Globus pallidus (tissue), 1 donor: ENCODE measurements at regions not wholly inside any gene's neighbourhood (a gene's known extent, or its start where the extent isn't known, plus 50 kb on each side); places are given as distances from the start of the nearest gene placed in this dataset.

ENCODE experiments used
- DNase-seq: peaks from one replicate; pipeline ENCODE4 v3.0.0-alpha.2; 2015; ENCODE audit warnings: low spot score

- no peak for DNase-seq
These were observed 51.0 kb upstream of the SNRPB2 start for GRCh38 chr20:16678779-16679178.

GRCh38 chr20:16676891-16677290 lies 52.9 kb upstream of the SNRPB2 start:
- DNase-seq, result no peak

DNA sequence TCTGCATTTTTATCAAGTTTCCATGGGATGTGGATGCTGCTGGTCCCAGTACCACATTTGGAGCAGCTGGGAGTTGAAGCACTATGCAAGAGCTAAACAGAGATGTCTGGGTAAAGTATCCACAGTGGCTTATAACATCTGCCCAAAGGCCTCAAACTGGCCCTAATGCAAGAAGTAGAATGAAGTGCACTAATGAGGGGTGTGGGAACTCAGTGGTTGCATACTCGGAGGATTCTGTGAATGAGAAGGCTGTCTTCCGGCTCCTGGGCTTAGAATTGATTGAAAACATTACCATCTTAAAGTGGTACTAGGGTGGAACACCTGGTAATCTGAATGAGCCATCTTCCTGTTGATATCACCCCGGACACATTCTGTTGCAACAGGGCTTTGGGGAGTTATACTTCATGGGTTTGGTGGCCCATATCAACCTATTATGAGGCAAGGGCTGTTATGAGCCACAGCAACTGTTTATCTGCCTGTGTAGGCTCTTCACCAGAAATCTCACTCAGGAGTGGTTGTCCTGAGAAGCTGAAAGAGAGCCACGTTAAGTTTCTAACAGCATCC lies 54.7 kb upstream of the SNRPB2 start:
- DNase-seq, result no peak

- DNase-seq, result no peak
These were observed 55.6 kb upstream of the SNRPB2 start for GRCh38 chr20:16674243-16674642.

DNA sequence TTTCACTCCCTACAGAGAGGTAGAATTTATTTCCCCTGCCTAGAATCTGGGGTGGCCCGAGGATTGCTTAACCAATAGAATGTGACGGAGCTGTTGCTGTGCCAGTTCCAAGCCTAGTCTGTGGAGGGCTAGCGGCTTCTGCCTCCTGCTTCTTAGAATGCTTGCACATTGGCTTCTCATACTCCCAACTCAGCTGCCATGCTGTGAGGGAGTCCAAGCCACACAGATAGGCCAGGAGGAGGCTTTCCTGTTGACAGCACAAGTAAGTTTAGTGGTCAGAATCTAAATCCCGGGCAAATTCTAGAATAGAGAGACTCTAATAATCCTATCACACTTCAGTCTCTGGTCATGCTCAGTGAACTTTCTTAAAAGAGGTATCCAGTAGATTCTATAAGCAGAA lies 57.5 kb upstream of the SNRPB2 start:
- DNase-seq, result no peak

DNA sequence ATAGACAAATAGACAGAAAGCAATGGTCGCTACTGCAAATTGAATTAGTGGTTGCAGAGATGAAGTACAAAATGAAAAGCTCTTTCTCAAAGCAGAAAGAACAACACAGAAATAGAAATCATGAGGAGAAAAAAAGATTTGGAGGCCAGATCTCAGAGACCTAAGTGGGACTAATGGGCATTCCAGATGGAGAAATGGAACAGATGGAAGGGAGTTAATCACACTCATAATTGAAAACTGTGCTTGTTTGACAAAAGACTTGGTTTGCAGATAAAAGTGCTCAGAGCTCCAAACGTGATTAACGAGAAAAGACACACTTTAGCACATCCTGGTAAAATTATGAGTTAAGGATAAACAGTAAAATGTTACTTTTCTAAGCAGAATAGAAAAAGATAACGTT lies 58.1 kb upstream of the SNRPB2 start:
- DNase-seq, result no peak

DNA sequence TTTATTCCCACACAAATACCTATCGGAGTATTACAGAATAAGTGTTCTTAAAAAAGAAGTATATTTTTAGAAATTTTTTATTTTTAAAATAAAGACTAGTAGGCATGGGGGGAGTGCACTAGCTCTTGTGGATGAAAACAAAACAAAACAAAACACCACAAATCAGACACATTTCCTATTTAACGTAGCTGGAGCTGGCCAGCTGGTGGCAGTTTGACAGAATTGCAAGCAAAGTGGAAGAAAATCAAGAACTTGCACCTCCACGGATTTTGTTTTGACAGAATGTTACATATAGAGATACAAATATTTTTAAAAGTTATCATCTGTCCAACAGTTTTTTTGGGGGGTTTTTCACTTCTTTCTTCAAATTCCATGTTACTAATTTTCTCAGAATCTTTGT lies 63.6 kb upstream of the SNRPB2 start:
- DNase-seq, result no peak

DNA sequence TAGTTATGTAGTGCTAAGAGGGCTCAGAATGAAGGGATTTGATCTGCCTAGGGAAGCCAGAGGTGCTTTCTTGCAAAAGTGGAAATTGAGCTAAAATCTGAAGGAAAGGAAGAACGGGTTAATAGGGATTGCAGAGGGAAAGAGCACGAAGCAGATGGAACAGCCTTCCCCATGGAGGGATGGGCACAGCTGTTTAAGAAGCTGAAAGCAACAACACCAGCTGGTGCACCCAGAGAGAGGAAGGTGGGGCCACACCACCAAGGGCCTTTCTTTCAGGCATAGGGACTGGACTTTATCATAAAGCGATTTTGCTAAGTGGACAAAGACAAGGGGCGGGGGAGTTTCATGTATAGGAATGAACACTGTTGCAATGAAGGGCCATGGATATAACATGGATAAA lies 65.8 kb upstream of the SNRPB2 start:
- DNase-seq, result no peak

DNA sequence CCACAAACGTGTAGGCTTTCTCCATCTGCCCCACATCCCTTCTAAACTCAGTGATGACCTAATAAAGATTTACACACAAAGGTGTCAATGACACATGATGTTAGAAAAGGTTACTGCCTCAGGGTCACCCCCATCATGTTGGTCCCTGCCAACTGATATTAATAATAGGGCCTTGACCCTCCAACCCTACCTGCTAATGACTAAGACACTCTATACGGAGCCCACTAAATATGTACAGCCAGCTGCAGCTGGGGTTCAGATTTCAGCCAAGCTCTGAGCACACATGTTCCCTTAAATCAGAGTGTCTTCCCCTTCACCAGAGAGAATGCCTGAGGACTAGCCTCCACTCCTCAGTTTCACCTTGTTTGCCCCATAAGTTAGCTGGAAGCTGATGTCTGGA lies 67.4 kb upstream of the SNRPB2 start:
- DNase-seq, result no peak

- DNase-seq, result peak; percentile 70
These were observed 68.1 kb upstream of the SNRPB2 start for GRCh38 chr20:16661756-16662155.

DNA sequence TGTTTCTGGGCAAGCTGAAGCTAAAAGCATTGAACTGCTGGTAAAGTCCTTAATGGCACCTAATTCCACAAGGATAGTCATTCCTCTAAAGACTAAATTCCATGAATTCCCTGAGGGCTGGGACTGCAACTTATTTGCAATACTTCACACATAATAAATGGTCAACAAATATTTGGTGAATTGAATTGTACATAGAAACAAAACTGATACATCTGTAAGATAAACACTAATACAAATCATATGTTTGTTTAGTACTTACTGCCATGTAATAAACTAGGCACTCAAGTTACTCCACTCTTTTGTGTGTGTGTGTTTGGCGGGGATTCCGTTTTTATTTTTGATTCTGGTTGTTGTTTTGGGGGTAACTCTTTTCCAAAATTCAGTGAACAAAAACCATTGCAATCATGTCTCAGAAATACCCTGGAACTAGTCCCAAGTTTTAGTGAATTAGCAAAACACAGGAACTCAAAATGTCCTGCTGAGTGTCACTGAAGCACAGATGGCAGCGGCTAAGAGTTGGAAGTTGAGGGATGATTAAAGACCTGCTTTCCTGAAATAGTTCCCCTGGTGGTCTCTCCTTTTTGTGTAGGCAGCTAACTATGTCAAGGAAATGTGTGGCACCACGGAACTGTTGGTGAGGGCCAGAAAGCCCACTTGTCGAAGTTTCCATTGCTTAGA lies 74.8 kb upstream of the SNRPB2 start:
- no peak for DNase-seq

DNA sequence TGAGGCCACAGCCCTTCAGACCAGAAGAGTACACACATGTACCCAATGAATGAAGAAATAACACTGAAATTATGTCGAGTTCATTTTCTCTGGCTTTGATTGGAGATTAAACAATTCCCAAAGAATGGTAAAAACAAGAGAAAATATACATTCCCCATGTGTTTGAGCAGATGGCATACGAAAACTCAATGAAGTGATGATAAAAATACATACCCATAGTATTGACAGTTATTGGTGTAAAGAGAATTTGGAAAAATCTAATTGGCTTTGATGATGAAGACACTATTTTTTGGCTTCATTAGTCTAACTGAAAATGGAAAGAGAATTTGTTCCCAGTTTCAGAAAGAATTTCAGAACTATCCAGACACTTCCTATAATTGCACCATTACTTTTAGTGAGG lies 76.6 kb upstream of the SNRPB2 start:
- no peak for DNase-seq

- DNase-seq, result no peak
These were observed 74.8 kb upstream of the KIF16B start for GRCh38 chr20:16647875-16648597.

- DNase-seq, result no peak
These were observed 68.3 kb upstream of the KIF16B start for GRCh38 chr20:16641511-16642023.

- DNase-seq, result no peak
These were observed 66.0 kb upstream of the KIF16B start for GRCh38 chr20:16639027-16639941.

- DNase-seq, result no peak
These were observed 64.5 kb upstream of the KIF16B start for GRCh38 chr20:16637797-16638196.

DNA sequence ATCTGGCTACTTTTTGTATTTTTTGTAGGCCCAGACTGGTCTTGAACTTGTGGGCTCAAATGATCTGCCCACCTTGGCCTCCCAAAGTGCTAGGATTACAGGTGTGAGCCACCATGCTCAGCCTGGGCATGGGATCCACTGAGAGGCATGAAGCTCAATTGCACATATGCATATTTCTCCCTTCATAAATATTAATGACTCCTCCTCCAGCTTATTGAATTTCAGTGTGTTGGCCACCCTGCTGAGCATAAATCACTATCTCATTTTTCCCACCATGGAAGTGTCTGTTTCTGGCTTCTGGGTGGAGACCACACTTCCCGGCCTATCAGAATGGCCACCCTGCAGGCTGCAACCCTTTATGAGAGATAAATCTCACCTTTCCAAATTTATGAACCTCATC lies 53.6 kb upstream of the KIF16B start:
- no peak for DNase-seq

DNA sequence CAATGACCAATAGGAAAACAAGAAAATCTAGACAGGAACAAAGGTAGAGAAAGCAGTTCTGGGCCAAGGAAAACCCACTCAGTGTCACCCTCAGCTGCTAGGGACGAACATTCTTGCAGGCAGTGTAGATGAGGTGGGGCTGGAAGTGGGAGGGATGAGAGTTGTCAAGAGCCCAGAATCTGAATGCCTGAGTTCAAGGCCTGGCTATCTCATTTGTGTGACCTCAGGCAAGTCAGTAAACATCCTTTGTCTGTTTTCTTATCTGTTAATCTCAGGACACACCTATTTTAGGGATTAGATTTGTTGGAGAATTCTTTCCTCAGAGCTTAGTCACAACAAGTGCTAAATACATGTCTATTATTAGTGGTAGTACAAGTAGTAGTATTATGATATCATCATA lies 50.9 kb upstream of the KIF16B start:
- DNase-seq, result no peak
